ENCODE measurements at regions not wholly inside any gene's neighbourhood (a gene's known extent, or its start where the extent isn't known, plus 50 kb on each side); places are given as distances from the start of the nearest gene placed in this dataset.
"Not testable (repeated sequence)": the region's sequence is repeated elsewhere in the genome, so short reads cannot be mapped to it uniquely, and the experiment has no call there.

DNA sequence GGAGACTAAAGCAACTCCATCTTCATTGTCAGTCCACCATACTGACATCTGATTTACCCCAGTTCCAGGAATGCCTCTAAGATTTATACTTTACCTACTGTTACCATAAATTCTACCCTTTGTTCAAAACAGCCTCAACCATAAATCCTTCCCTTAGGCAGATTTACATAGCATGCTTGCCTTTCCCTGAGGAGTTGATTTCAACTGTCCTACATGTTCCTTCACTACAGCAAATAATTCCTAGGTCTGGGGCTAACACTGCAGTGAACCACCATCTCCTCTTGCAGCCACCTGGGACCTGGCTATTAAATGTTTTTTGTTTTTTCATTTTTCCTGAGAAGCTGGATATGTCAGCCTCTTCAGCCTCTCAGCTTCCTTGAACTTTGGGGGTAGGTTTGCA is 166.9 kb upstream of the PDE4D start:
- Histone ChIP-seq H3K36me3 (ENCODE audit: control insufficient read depth, insufficient read depth, low read length) (no peaks in the 10 kb centered on the region), H3K27me3 (ENCODE audit: control insufficient read depth, insufficient read depth, low read length, poor library complexity, severe bottlenecking) (peaks cover 25% of the 10 kb centered on the region), H3K4me3 (ENCODE audit: low read length) (no peak overlapping the region), H3K9me3 (ENCODE audit: control insufficient read depth, low read length) (no peaks in the 10 kb centered on the region), H3K27ac (ENCODE audit: low read depth, low read length) (no peak overlapping the region), H3K4me1 (ENCODE audit: control insufficient read depth, insufficient read depth, low read length) (peaks cover 2% of the 10 kb centered on the region), H3K9ac (ENCODE audit: extremely low read depth, low read length, poor library complexity, severe bottlenecking) (no peak overlapping the region)
- H3K36me3 Mint-ChIP-seq (ENCODE audit: low read depth) = no peaks in the 10 kb centered on the region
- TF ChIP-seq, protein P1, sequence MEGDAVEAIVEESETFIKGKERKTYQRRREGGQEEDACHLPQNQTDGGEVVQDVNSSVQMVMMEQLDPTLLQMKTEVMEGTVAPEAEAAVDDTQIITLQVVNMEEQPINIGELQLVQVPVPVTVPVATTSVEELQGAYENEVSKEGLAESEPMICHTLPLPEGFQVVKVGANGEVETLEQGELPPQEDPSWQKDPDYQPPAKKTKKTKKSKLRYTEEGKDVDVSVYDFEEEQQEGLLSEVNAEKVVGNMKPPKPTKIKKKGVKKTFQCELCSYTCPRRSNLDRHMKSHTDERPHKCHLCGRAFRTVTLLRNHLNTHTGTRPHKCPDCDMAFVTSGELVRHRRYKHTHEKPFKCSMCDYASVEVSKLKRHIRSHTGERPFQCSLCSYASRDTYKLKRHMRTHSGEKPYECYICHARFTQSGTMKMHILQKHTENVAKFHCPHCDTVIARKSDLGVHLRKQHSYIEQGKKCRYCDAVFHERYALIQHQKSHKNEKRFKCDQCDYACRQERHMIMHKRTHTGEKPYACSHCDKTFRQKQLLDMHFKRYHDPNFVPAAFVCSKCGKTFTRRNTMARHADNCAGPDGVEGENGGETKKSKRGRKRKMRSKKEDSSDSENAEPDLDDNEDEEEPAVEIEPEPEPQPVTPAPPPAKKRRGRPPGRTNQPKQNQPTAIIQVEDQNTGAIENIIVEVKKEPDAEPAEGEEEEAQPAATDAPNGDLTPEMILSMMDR (conservative IDR thresholded peaks at IDR 0.05) = no peak
- no peak overlapping the region for H3K27ac Mint-ChIP-seq
- H3K9me3 Mint-ChIP-seq = no peaks in the 10 kb centered on the region
- DNase-seq = no peak
- peaks cover 10% of the 10 kb centered on the region for H3K4me1 Mint-ChIP-seq
- no peak overlapping the region for H3K4me3 Mint-ChIP-seq
- H3K27me3 Mint-ChIP-seq (ENCODE audit: insufficient read depth) = peaks cover 36% of the 10 kb centered on the region

DNA sequence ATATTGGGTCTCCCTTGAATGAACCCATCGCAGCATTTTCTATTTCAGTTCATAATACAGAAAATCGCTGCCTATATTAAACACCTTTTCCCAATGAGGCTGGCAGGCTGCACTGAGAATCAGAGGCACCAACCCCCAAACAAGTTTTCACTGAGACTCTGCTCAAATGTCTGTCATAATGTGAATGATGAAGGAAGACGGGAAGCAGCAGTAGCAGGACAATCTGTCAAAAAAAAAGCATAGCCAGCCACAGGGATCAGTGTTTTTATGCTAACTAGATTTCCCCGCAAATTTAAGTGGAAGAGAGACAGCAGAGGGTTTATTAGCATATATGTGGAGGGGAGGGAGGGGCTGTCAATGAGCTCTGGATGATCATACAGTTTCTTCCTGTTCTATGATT is 162.7 kb upstream of the PDE4D start:
- DNase-seq = no peak
- Histone ChIP-seq H3K36me3 (ENCODE audit: control insufficient read depth, insufficient read depth, low read length) (no peaks in the 10 kb centered on the region), H3K4me1 (ENCODE audit: control insufficient read depth, insufficient read depth, low read length) (peaks cover 2% of the 10 kb centered on the region), H3K27ac (ENCODE audit: low read depth, low read length) (no peak overlapping the region), H3K9ac (ENCODE audit: extremely low read depth, low read length, poor library complexity, severe bottlenecking) (no peak overlapping the region), H3K27me3 (ENCODE audit: control insufficient read depth, insufficient read depth, low read length, poor library complexity, severe bottlenecking) (peaks cover 25% of the 10 kb centered on the region), H3K4me3 (ENCODE audit: low read length) (no peak overlapping the region), H3K9me3 (ENCODE audit: control insufficient read depth, low read length) (peaks cover 13% of the 10 kb centered on the region)
- peaks cover 12% of the 10 kb centered on the region for H3K4me1 Mint-ChIP-seq
- no peak overlapping the region for H3K27ac Mint-ChIP-seq
- peaks cover 14% of the 10 kb centered on the region for H3K27me3 Mint-ChIP-seq (ENCODE audit: insufficient read depth)
- 58 to 82% methylated on average over 2 to 4 of the region's 4 CpGs for WGBS, 2 experiments (ENCODE audit: insufficient coverage in 1 of 2, insufficient read length in 1 of 2)
- H3K9me3 Mint-ChIP-seq = peaks cover 22% of the 10 kb centered on the region
- H3K4me3 Mint-ChIP-seq = no peak overlapping the region
- TF ChIP-seq, protein P1 (conservative IDR thresholded peaks at IDR 0.05) = no peak
- no peaks in the 10 kb centered on the region for H3K36me3 Mint-ChIP-seq (ENCODE audit: low read depth)

DNA sequence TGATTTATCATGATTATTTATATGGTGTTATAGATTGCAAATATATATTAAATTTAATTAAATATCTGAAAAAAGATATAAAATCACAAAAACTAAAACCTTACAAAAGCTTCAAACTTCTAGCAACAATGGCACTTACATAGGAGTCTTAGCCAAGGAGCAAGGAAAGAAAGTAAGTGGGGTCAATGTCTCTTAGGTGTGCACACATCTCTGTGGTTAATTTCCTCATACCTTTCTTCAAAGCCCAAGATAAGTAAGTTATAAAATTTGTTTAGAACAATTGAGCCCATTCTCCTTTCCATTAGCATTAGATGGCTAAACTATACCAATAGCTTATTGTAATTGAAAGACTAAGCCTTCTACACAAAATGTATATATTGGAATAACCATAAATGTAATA is 161.6 kb upstream of the PDE4D start:
- Histone ChIP-seq H3K36me3 (ENCODE audit: control insufficient read depth, insufficient read depth, low read length) (no peaks in the 10 kb centered on the region), H3K4me3 (ENCODE audit: low read length) (no peak overlapping the region), H3K27ac (ENCODE audit: low read depth, low read length) (no peak overlapping the region), H3K9me3 (ENCODE audit: control insufficient read depth, low read length) (peaks cover 13% of the 10 kb centered on the region), H3K27me3 (ENCODE audit: control insufficient read depth, insufficient read depth, low read length, poor library complexity, severe bottlenecking) (peaks cover 25% of the 10 kb centered on the region), H3K4me1 (ENCODE audit: control insufficient read depth, insufficient read depth, low read length) (no peaks in the 10 kb centered on the region), H3K9ac (ENCODE audit: extremely low read depth, low read length, poor library complexity, severe bottlenecking) (no peak overlapping the region)
- TF ChIP-seq, protein P1 (conservative IDR thresholded peaks at IDR 0.05) = no peak
- peaks cover 11% of the 10 kb centered on the region for H3K27me3 Mint-ChIP-seq (ENCODE audit: insufficient read depth)
- H3K4me3 Mint-ChIP-seq = no peak overlapping the region
- no peak for DNase-seq
- peaks cover 32% of the 10 kb centered on the region for H3K9me3 Mint-ChIP-seq
- peaks cover 3% of the 10 kb centered on the region for H3K4me1 Mint-ChIP-seq
- peaks cover 7% of the 10 kb centered on the region for H3K36me3 Mint-ChIP-seq (ENCODE audit: low read depth)
- no peak overlapping the region for H3K27ac Mint-ChIP-seq

DNA sequence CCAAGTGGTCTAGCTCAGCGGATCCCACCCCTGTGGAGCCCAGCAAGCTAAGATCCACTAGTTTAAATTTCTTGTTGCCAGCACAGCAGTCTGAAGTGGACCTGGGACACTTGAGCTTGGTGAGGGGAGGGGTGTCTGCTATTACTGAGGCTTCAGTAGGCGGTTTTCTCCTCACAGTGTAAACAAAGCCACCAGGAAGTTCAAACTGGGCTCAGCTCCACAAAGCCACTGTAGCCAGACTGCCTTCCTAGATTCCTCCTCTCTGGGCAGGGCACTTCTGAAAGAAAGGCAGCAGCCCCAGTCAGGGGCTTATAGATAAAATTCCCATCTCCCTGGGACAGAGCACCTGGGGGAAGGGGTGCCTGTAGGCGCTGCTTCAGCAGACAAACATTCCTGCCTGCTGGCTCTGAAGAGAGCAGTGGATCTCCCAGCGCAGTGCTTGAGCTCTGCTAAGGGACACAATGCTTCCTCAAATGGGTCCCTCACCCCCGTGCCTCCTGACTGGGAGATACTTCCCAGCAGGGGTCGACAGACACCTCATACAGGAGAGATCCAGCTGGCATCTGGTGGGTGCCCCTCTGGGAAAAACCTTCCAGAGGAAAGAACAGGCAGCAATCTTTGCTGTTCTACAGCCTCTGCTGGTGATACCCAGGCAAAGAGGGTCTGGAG is 148.6 kb upstream of the PDE4D start:
- not testable (repeated sequence) for H3K9me3 ChIP-seq (ENCODE audit: control insufficient read depth, low read length); H3K27me3 Mint-ChIP-seq (ENCODE audit: insufficient read depth); H3K9me3 Mint-ChIP-seq; H3K4me1 ChIP-seq (ENCODE audit: control insufficient read depth, insufficient read depth, low read length); H3K27me3 ChIP-seq (ENCODE audit: control insufficient read depth, insufficient read depth, low read length, poor library complexity, severe bottlenecking); H3K36me3 ChIP-seq (ENCODE audit: control insufficient read depth, insufficient read depth, low read length); H3K4me3 ChIP-seq (ENCODE audit: low read length); H3K4me3 Mint-ChIP-seq; H3K36me3 Mint-ChIP-seq (ENCODE audit: low read depth); H3K27ac ChIP-seq (ENCODE audit: low read depth, low read length); H3K9ac ChIP-seq (ENCODE audit: extremely low read depth, low read length, poor library complexity, severe bottlenecking)
- DNase-seq = peak; percentile 62
- Mint-ChIP-seq H3K27ac (peak overlapping the region; percentile 86), H3K4me1 (peaks cover 11% of the 10 kb centered on the region)
- WGBS, 2 experiments (ENCODE audit: insufficient coverage in 1 of 2, insufficient read length in 1 of 2) = 62 to 86% methylated on average over 3 to 6 of the region's 6 CpGs

DNA sequence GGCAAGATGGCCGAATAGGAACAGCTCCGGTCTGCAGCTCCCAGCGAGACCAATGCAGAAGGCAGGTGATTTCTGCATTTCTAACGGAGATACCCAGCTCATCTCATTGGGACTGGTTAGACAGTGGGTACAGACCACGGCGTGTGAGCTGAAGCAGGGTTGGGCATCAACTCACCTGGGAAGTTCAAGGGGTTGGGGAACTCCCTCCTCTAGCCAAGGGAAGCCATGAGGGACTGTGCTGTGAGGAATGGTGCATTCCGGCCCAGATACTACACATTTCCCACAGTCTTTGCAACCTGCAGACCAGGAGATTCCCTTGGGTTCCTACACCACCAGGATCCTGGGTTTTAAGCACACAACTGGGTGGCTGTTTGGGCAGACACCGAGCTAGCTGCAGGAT is 148.0 kb upstream of the PDE4D start:
- H3K4me3 ChIP-seq (ENCODE audit: low read length); H3K4me3 Mint-ChIP-seq; H3K9me3 ChIP-seq (ENCODE audit: control insufficient read depth, low read length); H3K27ac ChIP-seq (ENCODE audit: low read depth, low read length); H3K27me3 Mint-ChIP-seq (ENCODE audit: insufficient read depth); H3K36me3 Mint-ChIP-seq (ENCODE audit: low read depth); H3K9me3 Mint-ChIP-seq; H3K27me3 ChIP-seq (ENCODE audit: control insufficient read depth, insufficient read depth, low read length, poor library complexity, severe bottlenecking); H3K4me1 ChIP-seq (ENCODE audit: control insufficient read depth, insufficient read depth, low read length); H3K9ac ChIP-seq (ENCODE audit: extremely low read depth, low read length, poor library complexity, severe bottlenecking); H3K36me3 ChIP-seq (ENCODE audit: control insufficient read depth, insufficient read depth, low read length): not testable (repeated sequence)
- 96% methylated on average over 8 of the region's 8 CpGs for WGBS, 2 experiments (ENCODE audit: insufficient coverage in 1 of 2, insufficient read length in 1 of 2)
- Mint-ChIP-seq H3K27ac (peak overlapping the region; percentile 86), H3K4me1 (peaks cover 11% of the 10 kb centered on the region)
- peak; percentile 41 for DNase-seq
